ENCODE measurements at regions not wholly inside any gene's neighbourhood (a gene's known extent, or its start where the extent isn't known, plus 50 kb on each side); places are given as distances from the start of the nearest gene placed in this dataset.

DNA sequence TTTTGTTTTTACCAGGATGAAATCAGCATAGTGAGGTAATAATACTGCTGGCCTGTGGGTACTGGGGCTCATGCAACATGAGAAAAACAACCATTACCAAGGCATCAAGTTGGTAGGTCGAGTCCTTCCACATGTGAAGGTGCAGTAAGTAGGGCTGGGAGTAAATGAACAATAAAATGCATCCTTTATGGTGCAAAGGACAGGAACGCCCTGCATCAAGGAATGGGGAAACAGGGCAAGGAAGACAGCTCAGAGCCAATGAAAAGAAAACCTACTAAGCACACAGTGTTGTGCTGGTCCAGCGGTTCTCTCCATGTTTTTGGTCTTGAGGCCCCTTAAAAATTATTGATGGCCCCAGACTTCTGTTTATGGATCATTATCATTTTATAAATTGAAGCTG lies 168.5 kb upstream of the TPM1 start:
- Histone ChIP-seq H3K27me3 (ENCODE audit: control insufficient read depth, insufficient read depth, low read length) (no peaks in the 10 kb centered on the region), H3K4me3 (ENCODE audit: low read depth, low read length) (no peak overlapping the region), H3K27ac (ENCODE audit: low read depth, low read length) (no peak overlapping the region), H3K9me3 (ENCODE audit: control insufficient read depth, insufficient read depth, low read length) (peaks cover 3% of the 10 kb centered on the region; the same call in 1 of the 2 replicates)
- ChIA-PET POLR2A (no interaction called here), CTCF (no interaction called here)
- TF ChIP-seq, protein P1, sequence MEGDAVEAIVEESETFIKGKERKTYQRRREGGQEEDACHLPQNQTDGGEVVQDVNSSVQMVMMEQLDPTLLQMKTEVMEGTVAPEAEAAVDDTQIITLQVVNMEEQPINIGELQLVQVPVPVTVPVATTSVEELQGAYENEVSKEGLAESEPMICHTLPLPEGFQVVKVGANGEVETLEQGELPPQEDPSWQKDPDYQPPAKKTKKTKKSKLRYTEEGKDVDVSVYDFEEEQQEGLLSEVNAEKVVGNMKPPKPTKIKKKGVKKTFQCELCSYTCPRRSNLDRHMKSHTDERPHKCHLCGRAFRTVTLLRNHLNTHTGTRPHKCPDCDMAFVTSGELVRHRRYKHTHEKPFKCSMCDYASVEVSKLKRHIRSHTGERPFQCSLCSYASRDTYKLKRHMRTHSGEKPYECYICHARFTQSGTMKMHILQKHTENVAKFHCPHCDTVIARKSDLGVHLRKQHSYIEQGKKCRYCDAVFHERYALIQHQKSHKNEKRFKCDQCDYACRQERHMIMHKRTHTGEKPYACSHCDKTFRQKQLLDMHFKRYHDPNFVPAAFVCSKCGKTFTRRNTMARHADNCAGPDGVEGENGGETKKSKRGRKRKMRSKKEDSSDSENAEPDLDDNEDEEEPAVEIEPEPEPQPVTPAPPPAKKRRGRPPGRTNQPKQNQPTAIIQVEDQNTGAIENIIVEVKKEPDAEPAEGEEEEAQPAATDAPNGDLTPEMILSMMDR (IDR thresholded peaks at IDR 0.05; ENCODE audit: low read depth, low read length), result no peak
- DNase-seq (ENCODE audit: low read depth, low spot score), result no peak

DNA sequence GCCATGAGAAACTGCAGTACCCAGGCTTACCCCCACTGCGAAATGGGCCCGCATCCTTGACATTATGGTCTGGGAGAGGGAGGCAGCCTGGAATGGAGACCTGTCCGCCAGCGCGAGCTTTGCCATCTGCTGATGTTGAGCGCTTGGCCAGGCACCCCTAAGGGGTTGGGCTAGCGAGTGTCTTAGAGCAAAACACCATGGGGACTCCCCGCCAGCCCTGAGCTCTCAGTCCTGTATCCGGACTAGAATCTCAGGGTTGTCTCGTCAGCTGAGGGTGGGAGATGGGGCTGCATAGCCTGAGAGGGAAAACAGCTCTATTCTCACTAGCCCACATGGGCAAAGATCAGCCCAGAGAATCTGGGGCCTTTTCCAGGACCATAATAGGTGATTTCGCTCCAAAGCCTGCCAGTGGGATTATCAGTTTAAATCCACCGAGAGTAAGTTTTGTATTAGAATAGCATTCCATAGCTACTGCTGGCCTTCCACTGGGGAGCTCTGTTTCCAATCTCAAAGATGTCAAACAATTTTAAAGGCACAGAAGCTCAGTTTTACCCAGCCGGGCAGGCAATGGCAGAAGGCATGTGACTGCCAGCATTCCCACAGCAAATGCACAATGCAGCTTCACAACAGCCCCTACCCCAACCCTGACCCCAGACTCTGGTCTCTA lies 167.5 kb upstream of the TPM1 start:
- H3K4me3 ChIP-seq (ENCODE audit: low read depth, low read length), result no peak overlapping the region
- DNase-seq (ENCODE audit: low read depth, low spot score), result no peak
- ChIA-PET CTCF (no interaction called here), POLR2A (interaction anchor here (0.8 to 0.9 kb wide), 2 partner anchors 14 to 170 kb away, joined by 3 to 6 read pairs; no protein-coding TSS in a partner anchor)
- peaks cover 3% of the 10 kb centered on the region; the same call in 1 of the 2 replicates for H3K9me3 ChIP-seq (ENCODE audit: control insufficient read depth, insufficient read depth, low read length)
- H3K27me3 ChIP-seq (ENCODE audit: control insufficient read depth, insufficient read depth, low read length), result no peaks in the 10 kb centered on the region
- TF ChIP-seq, protein P1 (IDR thresholded peaks at IDR 0.05; ENCODE audit: low read depth, low read length), result no peak
- H3K27ac ChIP-seq (ENCODE audit: low read depth, low read length), result no peak overlapping the region

DNA sequence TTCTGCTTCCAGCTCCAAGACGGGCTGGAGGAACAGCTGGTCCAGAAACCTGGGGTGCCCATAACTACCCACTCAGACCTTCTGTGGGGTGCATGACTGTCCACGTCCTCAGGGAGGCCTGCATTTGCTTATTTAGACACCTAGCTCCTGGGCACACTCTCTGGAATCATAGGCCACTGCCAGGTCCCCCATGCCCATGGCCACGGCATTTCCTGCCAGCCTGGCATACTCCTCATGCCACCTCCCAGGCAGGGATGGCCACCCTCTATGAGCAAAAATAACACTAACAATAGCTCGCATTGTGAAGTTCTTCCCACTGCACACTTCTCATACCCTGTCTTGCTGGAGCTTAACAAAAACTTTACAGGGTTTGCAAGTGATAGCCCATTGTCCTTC lies 166.9 kb upstream of the TPM1 start:
- Histone ChIP-seq H3K4me3 (ENCODE audit: low read depth, low read length) (no peak overlapping the region), H3K27ac (ENCODE audit: low read depth, low read length) (no peak overlapping the region), H3K9me3 (ENCODE audit: control insufficient read depth, insufficient read depth, low read length) (peaks cover 3% of the 10 kb centered on the region; the same call in 1 of the 2 replicates), H3K27me3 (ENCODE audit: control insufficient read depth, insufficient read depth, low read length) (no peaks in the 10 kb centered on the region)
- DNase-seq (ENCODE audit: low read depth, low spot score), result no peak
- ChIA-PET POLR2A (interaction anchor here (0.8 to 0.9 kb wide), 2 partner anchors 14 to 169 kb away, joined by 3 to 6 read pairs; no protein-coding TSS in a partner anchor), CTCF (no interaction called here)
- TF ChIP-seq, protein P1 (IDR thresholded peaks at IDR 0.05; ENCODE audit: low read depth, low read length), result no peak

DNA sequence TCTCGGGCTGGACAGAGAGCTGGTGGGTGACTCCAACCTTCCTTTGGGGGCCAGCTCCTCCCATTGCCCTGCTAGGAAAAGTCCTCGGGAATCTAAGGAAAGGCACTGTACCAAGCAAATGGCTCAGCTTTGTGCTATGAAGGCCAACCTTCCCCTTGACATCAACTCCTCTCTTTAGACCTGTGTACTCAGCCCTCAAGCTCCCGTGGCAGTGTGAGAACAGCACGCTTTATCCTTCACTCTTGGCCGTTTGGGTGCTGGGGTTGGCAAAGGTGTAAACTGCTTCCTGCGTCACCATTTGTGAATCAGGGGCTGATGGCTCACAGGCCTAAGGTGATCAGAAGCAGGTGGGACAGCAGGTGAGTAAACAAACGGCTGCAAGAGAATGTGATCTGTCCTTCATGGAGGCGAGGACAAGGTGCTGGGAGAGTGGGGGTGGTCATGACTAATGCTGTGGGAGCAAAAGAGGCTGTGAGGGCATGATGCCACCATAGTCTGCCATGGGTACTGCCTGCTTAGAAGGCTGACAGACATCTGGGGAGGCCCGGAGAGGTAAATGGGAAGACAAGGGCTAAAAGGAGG lies 165.2 kb upstream of the TPM1 start:
- no peak overlapping the region for H3K27ac ChIP-seq (ENCODE audit: low read depth, low read length)
- no peak for DNase-seq (ENCODE audit: low read depth, low spot score)
- H3K9me3 ChIP-seq (ENCODE audit: control insufficient read depth, insufficient read depth, low read length), result peaks cover 3% of the 10 kb centered on the region; the same call in 1 of the 2 replicates
- H3K4me3 ChIP-seq (ENCODE audit: low read depth, low read length), result no peak overlapping the region
- ChIA-PET POLR2A (no interaction called here), CTCF (no interaction called here)
- H3K27me3 ChIP-seq (ENCODE audit: control insufficient read depth, insufficient read depth, low read length), result no peaks in the 10 kb centered on the region
- TF ChIP-seq, protein P1 (IDR thresholded peaks at IDR 0.05; ENCODE audit: low read depth, low read length), result no peak

DNA sequence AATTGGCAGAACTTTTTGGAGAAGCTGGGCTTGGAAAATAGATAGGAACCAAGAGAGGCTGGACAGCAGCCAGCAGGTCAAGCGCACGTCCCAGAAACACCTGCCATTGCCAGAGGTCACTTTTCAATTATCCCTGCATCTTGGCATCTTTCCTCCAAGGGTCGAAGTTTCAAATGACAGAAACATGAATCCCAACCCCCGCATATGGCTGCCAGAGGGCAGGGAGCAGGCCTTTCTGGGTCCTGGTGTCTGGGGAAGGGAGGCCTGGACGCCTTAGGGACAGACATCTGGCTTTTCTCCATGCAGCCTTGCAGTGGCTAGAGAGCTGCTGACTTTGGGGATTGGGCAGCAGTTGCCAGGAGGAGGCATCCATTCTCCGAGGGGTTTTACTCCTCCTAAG lies 164.5 kb upstream of the TPM1 start:
- Histone ChIP-seq H3K9me3 (ENCODE audit: control insufficient read depth, insufficient read depth, low read length) (peaks cover 3% of the 10 kb centered on the region; the same call in 1 of the 2 replicates), H3K4me3 (ENCODE audit: low read depth, low read length) (no peak overlapping the region), H3K27ac (ENCODE audit: low read depth, low read length) (no peak overlapping the region), H3K27me3 (ENCODE audit: control insufficient read depth, insufficient read depth, low read length) (no peaks in the 10 kb centered on the region)
- POLR2A ChIA-PET, result no interaction called here
- CTCF ChIA-PET, result no interaction called here
- TF ChIP-seq, protein P1 (IDR thresholded peaks at IDR 0.05; ENCODE audit: low read depth, low read length), result no peak
- no peak for DNase-seq (ENCODE audit: low read depth, low spot score)

Measured in AG04450 (cell line).